ENCODE measurements at regions not wholly inside any gene's neighbourhood (a gene's known extent, or its start where the extent isn't known, plus 50 kb on each side); places are given as distances from the start of the nearest gene placed in this dataset.

DNA sequence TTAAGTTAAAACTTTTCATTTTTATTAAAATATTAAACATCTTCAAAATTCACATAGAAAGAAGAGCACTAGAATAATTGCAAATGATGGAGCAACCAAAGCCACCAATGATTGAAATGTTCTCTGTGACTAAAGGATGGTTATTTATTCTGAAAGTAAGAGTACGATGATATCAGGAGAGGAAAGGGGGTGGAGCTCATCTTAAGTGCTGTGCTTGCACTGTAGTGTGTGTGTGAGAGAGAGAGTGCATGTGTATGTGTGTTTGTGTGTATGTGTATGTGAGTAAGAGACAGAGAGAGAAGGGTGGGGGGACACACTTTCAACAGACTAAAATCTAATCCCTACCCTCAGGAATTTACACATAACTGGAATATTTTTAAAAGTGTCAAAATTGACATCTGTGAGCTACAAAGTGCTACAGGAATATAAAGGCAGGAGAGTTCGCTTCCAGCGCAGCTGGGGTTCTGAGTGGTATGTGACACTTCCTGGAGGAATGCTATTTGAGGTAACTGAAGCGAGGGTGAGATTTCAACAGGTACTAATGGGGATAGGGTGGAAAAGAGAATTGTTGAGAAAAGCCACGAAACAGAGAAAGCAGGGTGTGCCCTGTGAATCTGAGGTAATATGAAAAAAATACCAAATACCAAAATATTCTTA lies 57.2 kb upstream of the SMNDC1 start:
- TF ChIP-seq, protein P1, sequence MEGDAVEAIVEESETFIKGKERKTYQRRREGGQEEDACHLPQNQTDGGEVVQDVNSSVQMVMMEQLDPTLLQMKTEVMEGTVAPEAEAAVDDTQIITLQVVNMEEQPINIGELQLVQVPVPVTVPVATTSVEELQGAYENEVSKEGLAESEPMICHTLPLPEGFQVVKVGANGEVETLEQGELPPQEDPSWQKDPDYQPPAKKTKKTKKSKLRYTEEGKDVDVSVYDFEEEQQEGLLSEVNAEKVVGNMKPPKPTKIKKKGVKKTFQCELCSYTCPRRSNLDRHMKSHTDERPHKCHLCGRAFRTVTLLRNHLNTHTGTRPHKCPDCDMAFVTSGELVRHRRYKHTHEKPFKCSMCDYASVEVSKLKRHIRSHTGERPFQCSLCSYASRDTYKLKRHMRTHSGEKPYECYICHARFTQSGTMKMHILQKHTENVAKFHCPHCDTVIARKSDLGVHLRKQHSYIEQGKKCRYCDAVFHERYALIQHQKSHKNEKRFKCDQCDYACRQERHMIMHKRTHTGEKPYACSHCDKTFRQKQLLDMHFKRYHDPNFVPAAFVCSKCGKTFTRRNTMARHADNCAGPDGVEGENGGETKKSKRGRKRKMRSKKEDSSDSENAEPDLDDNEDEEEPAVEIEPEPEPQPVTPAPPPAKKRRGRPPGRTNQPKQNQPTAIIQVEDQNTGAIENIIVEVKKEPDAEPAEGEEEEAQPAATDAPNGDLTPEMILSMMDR (conservative IDR thresholded peaks at IDR 0.05 in 1 of 2, IDR thresholded peaks at IDR 0.05 in 1 of 2; ENCODE audit: low read depth in 1 of 2, low read length in 2 of 2): no peak
- TF ChIP-seq EZH2 (IDR thresholded peaks at IDR 0.05; ENCODE audit: low read length, missing control alignments): no peak

All from fibroblast of lung (primary cell).